HEK293 (cell line): ENCODE measurements at regions not wholly inside any gene's neighbourhood (a gene's known extent, or its start where the extent isn't known, plus 50 kb on each side); places are given as distances from the start of the nearest gene placed in this dataset.

Experiments used
- BCL11B ChIP-seq: fragments of 450-650 bp; formaldehyde crosslinking; IDR thresholded peaks from 2 replicates; pipeline ENCODE4 v1.5.1; 2016; ENCODE audit warnings: low read depth, missing biosample characterization, missing genetic modification characterization
- BCL6B ChIP-seq: fragments of 450-650 bp; formaldehyde crosslinking; IDR thresholded peaks from 2 replicates; pipeline ENCODE4 v1.5.1; 2017; ENCODE audit warnings: missing biosample characterization, missing genetic modification characterization
- CTCF ChIP-seq: fragments of 450-650 bp; formaldehyde crosslinking; IDR thresholded peaks from 2 replicates; pipeline ENCODE4 v1.5.1; 2016; ENCODE audit warnings: missing biosample characterization, missing genetic modification characterization
- WT1 ChIP-seq: fragments of 450-650 bp; formaldehyde crosslinking; IDR thresholded peaks from 2 replicates; pipeline ENCODE4 v1.5.1; 2016; ENCODE audit warnings: missing biosample characterization, missing genetic modification characterization
- TF ChIP-seq, protein P1 (sequence below): IDR thresholded peaks from 2 replicates; pipeline ENCODE4 v1.6.1; 2011; ENCODE audit warnings: mild to moderate bottlenecking, low read depth, low read length, borderline replicate concordance

- TF ChIP-seq BCL11B (tag by site-specific recombination) (no peak), CTCF (tag by site-specific recombination) (no peak), BCL6B (no peak), WT1 (tag by site-specific recombination) (no peak)
- TF ChIP-seq, protein P1, sequence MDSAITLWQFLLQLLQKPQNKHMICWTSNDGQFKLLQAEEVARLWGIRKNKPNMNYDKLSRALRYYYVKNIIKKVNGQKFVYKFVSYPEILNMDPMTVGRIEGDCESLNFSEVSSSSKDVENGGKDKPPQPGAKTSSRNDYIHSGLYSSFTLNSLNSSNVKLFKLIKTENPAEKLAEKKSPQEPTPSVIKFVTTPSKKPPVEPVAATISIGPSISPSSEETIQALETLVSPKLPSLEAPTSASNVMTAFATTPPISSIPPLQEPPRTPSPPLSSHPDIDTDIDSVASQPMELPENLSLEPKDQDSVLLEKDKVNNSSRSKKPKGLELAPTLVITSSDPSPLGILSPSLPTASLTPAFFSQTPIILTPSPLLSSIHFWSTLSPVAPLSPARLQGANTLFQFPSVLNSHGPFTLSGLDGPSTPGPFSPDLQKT: no peak
Measured at GRCh38 chr3:178246004-178246403, 290.2 kb upstream of the KCNMB2 start.
